ENCODE measurements at regions not wholly inside any gene's neighbourhood (a gene's known extent, or its start where the extent isn't known, plus 50 kb on each side); places are given as distances from the start of the nearest gene placed in this dataset.

DNA sequence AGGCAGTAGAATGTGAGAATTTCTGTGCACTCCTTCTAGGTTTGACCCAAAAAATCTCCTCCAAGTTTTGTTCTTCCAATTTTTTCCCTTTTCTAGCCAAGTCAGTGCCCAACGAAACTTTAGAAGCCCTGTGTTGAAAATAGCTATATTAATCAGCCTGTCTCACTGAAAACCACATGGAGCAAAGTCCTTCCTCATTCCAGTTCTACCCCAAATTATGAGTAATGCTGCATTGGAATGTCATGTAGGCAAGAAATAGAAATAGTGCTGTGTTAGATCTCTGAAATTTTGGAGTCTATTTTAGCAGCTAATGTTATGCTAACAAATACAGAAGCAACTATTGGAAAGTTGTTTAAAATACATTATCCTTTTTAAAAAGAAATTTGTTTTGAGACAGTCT is 725.5 kb downstream of the TBC1D32 start:
- no peak overlapping the region for H3K27ac ChIP-seq
- CTCF ChIA-PET = no interaction called here
- TF ChIP-seq, protein P1, sequence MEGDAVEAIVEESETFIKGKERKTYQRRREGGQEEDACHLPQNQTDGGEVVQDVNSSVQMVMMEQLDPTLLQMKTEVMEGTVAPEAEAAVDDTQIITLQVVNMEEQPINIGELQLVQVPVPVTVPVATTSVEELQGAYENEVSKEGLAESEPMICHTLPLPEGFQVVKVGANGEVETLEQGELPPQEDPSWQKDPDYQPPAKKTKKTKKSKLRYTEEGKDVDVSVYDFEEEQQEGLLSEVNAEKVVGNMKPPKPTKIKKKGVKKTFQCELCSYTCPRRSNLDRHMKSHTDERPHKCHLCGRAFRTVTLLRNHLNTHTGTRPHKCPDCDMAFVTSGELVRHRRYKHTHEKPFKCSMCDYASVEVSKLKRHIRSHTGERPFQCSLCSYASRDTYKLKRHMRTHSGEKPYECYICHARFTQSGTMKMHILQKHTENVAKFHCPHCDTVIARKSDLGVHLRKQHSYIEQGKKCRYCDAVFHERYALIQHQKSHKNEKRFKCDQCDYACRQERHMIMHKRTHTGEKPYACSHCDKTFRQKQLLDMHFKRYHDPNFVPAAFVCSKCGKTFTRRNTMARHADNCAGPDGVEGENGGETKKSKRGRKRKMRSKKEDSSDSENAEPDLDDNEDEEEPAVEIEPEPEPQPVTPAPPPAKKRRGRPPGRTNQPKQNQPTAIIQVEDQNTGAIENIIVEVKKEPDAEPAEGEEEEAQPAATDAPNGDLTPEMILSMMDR (conservative IDR thresholded peaks at IDR 0.05; ENCODE audit: low read depth) = no peak
- DNase-seq (ENCODE audit: low spot score) = no peak
- POLR2A ChIA-PET (ENCODE audit: low non-redundant PET) = no interaction called here

DNA sequence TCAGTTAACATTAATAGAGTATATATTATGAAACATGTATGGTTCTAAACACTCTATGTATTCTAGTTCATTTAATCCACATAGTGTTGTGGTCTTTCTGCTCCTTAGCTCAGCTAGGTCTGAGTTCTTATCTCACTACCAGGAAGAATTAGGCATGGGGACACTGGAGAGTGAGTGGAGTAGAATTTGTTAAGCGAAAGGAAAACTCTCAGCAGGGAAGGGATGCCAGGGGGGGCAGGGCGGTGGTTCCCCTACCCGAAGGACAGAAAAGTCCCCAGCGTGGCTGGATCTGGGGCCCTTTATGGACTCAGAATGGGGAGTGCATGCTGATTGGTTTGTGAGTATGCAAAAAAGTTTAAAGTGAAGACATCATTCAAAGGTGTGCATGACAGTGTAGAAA is 727.5 kb downstream of the TBC1D32 start:
- H3K27ac ChIP-seq = no peak overlapping the region
- ChIA-PET CTCF (no interaction called here), POLR2A (ENCODE audit: low non-redundant PET) (no interaction called here)
- no peak for DNase-seq (ENCODE audit: low spot score)
- TF ChIP-seq, protein P1 (conservative IDR thresholded peaks at IDR 0.05; ENCODE audit: low read depth) = no peak

DNA sequence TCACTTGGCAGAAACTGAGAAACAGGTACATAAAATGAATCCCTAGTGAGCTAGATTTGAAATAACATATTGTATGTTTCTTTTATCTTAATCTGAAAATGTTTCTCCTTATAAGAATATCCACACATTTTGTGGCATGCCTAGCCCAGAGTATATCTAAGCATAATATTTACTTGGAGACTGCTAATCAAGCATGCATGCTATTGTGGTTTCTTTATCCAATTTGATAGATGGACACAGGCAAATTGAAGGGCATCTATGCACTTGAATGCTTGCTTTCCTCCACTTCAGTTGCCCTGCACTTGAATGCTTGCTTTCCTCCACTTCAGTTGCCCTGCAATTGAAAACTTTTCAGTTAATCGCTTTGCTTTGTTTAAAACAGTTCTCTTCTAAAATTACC is 729.8 kb downstream of the TBC1D32 start:
- ChIA-PET CTCF (no interaction called here), POLR2A (ENCODE audit: low non-redundant PET) (no interaction called here)
- H3K27ac ChIP-seq = no peak overlapping the region
- no peak for DNase-seq (ENCODE audit: low spot score)
- TF ChIP-seq, protein P1 (conservative IDR thresholded peaks at IDR 0.05; ENCODE audit: low read depth) = no peak

DNA sequence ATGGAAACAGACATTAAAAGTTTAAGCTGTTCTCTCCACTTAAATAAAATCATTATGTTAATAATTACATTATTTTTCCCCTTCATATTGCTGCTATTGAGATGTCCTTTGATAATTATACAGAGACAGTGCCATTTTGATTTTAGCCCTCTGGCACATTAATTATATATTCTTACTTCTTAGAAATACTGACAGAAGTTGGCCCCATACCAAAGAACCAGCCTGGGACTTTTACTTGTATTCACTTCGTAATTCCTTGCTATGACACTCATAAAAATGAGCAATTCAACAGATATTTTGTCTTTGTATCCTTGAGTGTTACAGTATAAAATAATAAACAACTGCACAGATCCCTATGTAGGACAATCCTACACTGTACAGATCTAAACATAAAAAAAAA is 743.7 kb downstream of the TBC1D32 start:
- TF ChIP-seq, protein P1 (conservative IDR thresholded peaks at IDR 0.05; ENCODE audit: low read depth) = no peak
- ChIA-PET POLR2A (ENCODE audit: low non-redundant PET) (no interaction called here), CTCF (no interaction called here)
- H3K27ac ChIP-seq = no peak overlapping the region
- DNase-seq (ENCODE audit: low spot score) = no peak

DNA sequence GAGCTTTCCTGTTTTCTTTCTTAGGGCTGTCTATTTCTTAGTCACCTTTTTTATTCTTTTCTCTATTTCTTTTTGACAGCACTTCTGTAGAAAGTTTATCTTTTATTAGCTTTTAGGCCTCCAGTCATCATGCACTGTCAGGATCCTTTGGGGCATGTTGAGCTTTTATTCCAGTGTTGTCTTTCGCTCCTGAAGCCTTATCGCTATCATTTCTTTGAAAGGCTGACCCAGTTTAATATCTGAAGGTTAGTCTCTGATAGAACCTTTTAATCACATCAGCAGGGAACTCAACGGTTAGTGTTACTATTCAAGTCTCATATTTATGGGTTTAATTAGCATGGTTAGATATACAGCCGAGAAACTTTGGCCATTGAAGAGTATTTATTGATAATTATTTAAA is 745.9 kb downstream of the TBC1D32 start:
- TF ChIP-seq, protein P1 (conservative IDR thresholded peaks at IDR 0.05; ENCODE audit: low read depth) = no peak
- DNase-seq (ENCODE audit: low spot score) = no peak
- no peak overlapping the region for H3K27ac ChIP-seq
- ChIA-PET POLR2A (ENCODE audit: low non-redundant PET) (no interaction called here), CTCF (no interaction called here)

DNA sequence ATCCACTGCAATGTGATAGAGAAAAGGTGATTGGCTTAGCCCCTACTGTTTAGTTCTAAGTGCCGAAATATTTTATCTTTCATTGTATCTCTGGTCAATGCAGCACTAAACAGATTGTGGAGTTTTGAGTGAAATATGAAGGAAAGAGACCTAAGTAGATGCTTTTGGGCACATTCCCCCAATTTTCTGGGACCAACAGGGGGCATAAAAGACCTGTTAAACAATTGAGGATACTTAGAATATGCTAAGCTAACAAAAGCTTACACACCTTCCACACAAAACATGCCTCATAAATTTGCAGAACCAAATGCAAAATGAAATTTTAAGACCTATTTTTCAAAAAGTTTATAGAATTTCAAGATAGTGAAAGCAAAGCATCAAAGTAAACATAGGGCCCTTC is 746.9 kb downstream of the TBC1D32 start:
- DNase-seq (ENCODE audit: low spot score) = no peak
- CTCF ChIA-PET = no interaction called here
- TF ChIP-seq, protein P1 (conservative IDR thresholded peaks at IDR 0.05; ENCODE audit: low read depth) = no peak
- POLR2A ChIA-PET (ENCODE audit: low non-redundant PET) = no interaction called here
- H3K27ac ChIP-seq = no peak overlapping the region
